ENCODE measurements at regions not wholly inside any gene's neighbourhood (a gene's known extent, or its start where the extent isn't known, plus 50 kb on each side); places are given as distances from the start of the nearest gene placed in this dataset.
"Not testable (repeated sequence)": the region's sequence is repeated elsewhere in the genome, so short reads cannot be mapped to it uniquely, and the experiment has no call there.

GRCh38 chr18:22510697-22511096 lies 93.0 kb upstream of the CTAGE1 start:
- H3K4me1 Mint-ChIP-seq (ENCODE audit: low read depth): no peaks in the 10 kb centered on the region
- H3K9me3 Mint-ChIP-seq: peaks cover 4% of the 10 kb centered on the region
- no peak overlapping the region for H3K27ac Mint-ChIP-seq
- no peaks in the 10 kb centered on the region for H3K27me3 Mint-ChIP-seq (ENCODE audit: low read depth)
- no peak overlapping the region for H3K4me3 Mint-ChIP-seq (ENCODE audit: low read depth)
- H3K36me3 Mint-ChIP-seq (ENCODE audit: low read depth): no peaks in the 10 kb centered on the region
- intact Hi-C loops (cut with micrococcal nuclease): no loop called here
- DNase-seq (ENCODE audit: low spot score): no peak

GRCh38 chr18:22513721-22514481 lies 96.2 kb upstream of the CTAGE1 start:
- no peak overlapping the region for H3K4me3 Mint-ChIP-seq (ENCODE audit: low read depth)
- DNase-seq (ENCODE audit: low spot score): no peak
- intact Hi-C loops (cut with micrococcal nuclease): no loop called here
- peaks cover 4% of the 10 kb centered on the region for H3K9me3 Mint-ChIP-seq
- H3K4me1 Mint-ChIP-seq (ENCODE audit: low read depth): no peaks in the 10 kb centered on the region
- no peak overlapping the region for H3K27ac Mint-ChIP-seq
- H3K36me3 Mint-ChIP-seq (ENCODE audit: low read depth): no peaks in the 10 kb centered on the region
- no peaks in the 10 kb centered on the region for H3K27me3 Mint-ChIP-seq (ENCODE audit: low read depth)

- H3K4me1 Mint-ChIP-seq (ENCODE audit: low read depth): no peaks in the 10 kb centered on the region
- no peaks in the 10 kb centered on the region for H3K36me3 Mint-ChIP-seq (ENCODE audit: low read depth)
- no peak overlapping the region for H3K4me3 Mint-ChIP-seq (ENCODE audit: low read depth)
- no peaks in the 10 kb centered on the region for H3K27me3 Mint-ChIP-seq (ENCODE audit: low read depth)
- no peak for DNase-seq (ENCODE audit: low spot score)
- no peak overlapping the region for H3K27ac Mint-ChIP-seq
- peaks cover 4% of the 10 kb centered on the region for H3K9me3 Mint-ChIP-seq
- intact Hi-C loops (cut with micrococcal nuclease): no loop called here
Observed at GRCh38 chr18:22514655-22515054, 96.9 kb upstream of the CTAGE1 start.

- H3K27me3 Mint-ChIP-seq (ENCODE audit: low read depth): no peaks in the 10 kb centered on the region
- no peak for DNase-seq (ENCODE audit: low spot score)
- H3K9me3 Mint-ChIP-seq: peaks cover 4% of the 10 kb centered on the region
- H3K27ac Mint-ChIP-seq: no peak overlapping the region
- no peaks in the 10 kb centered on the region for H3K4me1 Mint-ChIP-seq (ENCODE audit: low read depth)
- no peak overlapping the region for H3K4me3 Mint-ChIP-seq (ENCODE audit: low read depth)
- intact Hi-C loops (cut with micrococcal nuclease): no loop called here
- H3K36me3 Mint-ChIP-seq (ENCODE audit: low read depth): no peaks in the 10 kb centered on the region
Observed at GRCh38 chr18:22515250-22515649, 97.5 kb upstream of the CTAGE1 start.

GRCh38 chr18:22517356-22517755 lies 99.6 kb upstream of the CTAGE1 start:
- Mint-ChIP-seq H3K9me3 (peaks cover 4% of the 10 kb centered on the region), H3K4me3 (ENCODE audit: low read depth) (no peak overlapping the region), H3K36me3 (ENCODE audit: low read depth) (no peaks in the 10 kb centered on the region), H3K4me1 (ENCODE audit: low read depth) (no peaks in the 10 kb centered on the region), H3K27ac (no peak overlapping the region), H3K27me3 (ENCODE audit: low read depth) (no peaks in the 10 kb centered on the region)
- intact Hi-C loops (cut with micrococcal nuclease): no loop called here
- no peak for DNase-seq (ENCODE audit: low spot score)

GRCh38 chr18:22521026-22521707 lies 103.5 kb upstream of the CTAGE1 start:
- DNase-seq (ENCODE audit: low spot score): no peak
- Mint-ChIP-seq H3K36me3 (ENCODE audit: low read depth) (no peaks in the 10 kb centered on the region), H3K27me3 (ENCODE audit: low read depth) (no peaks in the 10 kb centered on the region), H3K9me3 (peaks cover 5% of the 10 kb centered on the region), H3K27ac (no peak overlapping the region), H3K4me3 (ENCODE audit: low read depth) (no peak overlapping the region), H3K4me1 (ENCODE audit: low read depth) (no peaks in the 10 kb centered on the region)
- intact Hi-C loops (cut with micrococcal nuclease): no loop called here

- no peaks in the 10 kb centered on the region for H3K36me3 Mint-ChIP-seq (ENCODE audit: low read depth)
- no peak for DNase-seq (ENCODE audit: low spot score)
- H3K4me1 Mint-ChIP-seq (ENCODE audit: low read depth): no peaks in the 10 kb centered on the region
- H3K27ac Mint-ChIP-seq: no peak overlapping the region
- no peaks in the 10 kb centered on the region for H3K27me3 Mint-ChIP-seq (ENCODE audit: low read depth)
- intact Hi-C loops (cut with micrococcal nuclease): no loop called here
- H3K4me3 Mint-ChIP-seq (ENCODE audit: low read depth): no peak overlapping the region
- H3K9me3 Mint-ChIP-seq: peaks cover 10% of the 10 kb centered on the region
Observed at GRCh38 chr18:22523481-22523880, 105.8 kb upstream of the CTAGE1 start.

GRCh38 chr18:22524783-22525182 lies 107.1 kb upstream of the CTAGE1 start:
- Mint-ChIP-seq H3K4me3 (ENCODE audit: low read depth) (no peak overlapping the region), H3K27me3 (ENCODE audit: low read depth) (no peaks in the 10 kb centered on the region), H3K4me1 (ENCODE audit: low read depth) (no peaks in the 10 kb centered on the region), H3K27ac (no peak overlapping the region), H3K36me3 (ENCODE audit: low read depth) (no peaks in the 10 kb centered on the region), H3K9me3 (peaks cover 13% of the 10 kb centered on the region)
- no peak for DNase-seq (ENCODE audit: low spot score)
- intact Hi-C loops (cut with micrococcal nuclease): no loop called here

- Mint-ChIP-seq H3K27ac (no peak overlapping the region), H3K36me3 (ENCODE audit: low read depth) (no peaks in the 10 kb centered on the region), H3K4me3 (ENCODE audit: low read depth) (no peak overlapping the region), H3K27me3 (ENCODE audit: low read depth) (no peaks in the 10 kb centered on the region), H3K9me3 (peaks cover 13% of the 10 kb centered on the region), H3K4me1 (ENCODE audit: low read depth) (no peaks in the 10 kb centered on the region)
- no peak for DNase-seq (ENCODE audit: low spot score)
- intact Hi-C loops (cut with micrococcal nuclease): no loop called here
Observed at GRCh38 chr18:22525313-22525712, 107.6 kb upstream of the CTAGE1 start.

GRCh38 chr18:22525883-22526282 lies 108.2 kb upstream of the CTAGE1 start:
- H3K36me3 Mint-ChIP-seq (ENCODE audit: low read depth): no peaks in the 10 kb centered on the region
- no peak overlapping the region for H3K4me3 Mint-ChIP-seq (ENCODE audit: low read depth)
- intact Hi-C loops (cut with micrococcal nuclease): no loop called here
- no peaks in the 10 kb centered on the region for H3K4me1 Mint-ChIP-seq (ENCODE audit: low read depth)
- H3K9me3 Mint-ChIP-seq: peaks cover 13% of the 10 kb centered on the region
- no peak for DNase-seq (ENCODE audit: low spot score)
- no peak overlapping the region for H3K27ac Mint-ChIP-seq
- no peaks in the 10 kb centered on the region for H3K27me3 Mint-ChIP-seq (ENCODE audit: low read depth)

- no peak overlapping the region for H3K4me3 Mint-ChIP-seq (ENCODE audit: low read depth)
- no peaks in the 10 kb centered on the region for H3K27me3 Mint-ChIP-seq (ENCODE audit: low read depth)
- no peaks in the 10 kb centered on the region for H3K36me3 Mint-ChIP-seq (ENCODE audit: low read depth)
- intact Hi-C loops (cut with micrococcal nuclease): no loop called here
- H3K4me1 Mint-ChIP-seq (ENCODE audit: low read depth): no peaks in the 10 kb centered on the region
- H3K9me3 Mint-ChIP-seq: peaks cover 13% of the 10 kb centered on the region
- DNase-seq (ENCODE audit: low spot score): no peak
- no peak overlapping the region for H3K27ac Mint-ChIP-seq
Observed at GRCh38 chr18:22528291-22528690, 110.6 kb upstream of the CTAGE1 start.

- H3K4me1 Mint-ChIP-seq (ENCODE audit: low read depth); H3K9me3 Mint-ChIP-seq; H3K36me3 Mint-ChIP-seq (ENCODE audit: low read depth); H3K4me3 Mint-ChIP-seq (ENCODE audit: low read depth); H3K27me3 Mint-ChIP-seq (ENCODE audit: low read depth); H3K27ac Mint-ChIP-seq; intact Hi-C loops (cut with micrococcal nuclease); DNase-seq (ENCODE audit: low spot score): not testable (repeated sequence)
Observed at GRCh38 chr18:22534706-22535105, 117.0 kb upstream of the CTAGE1 start.

GRCh38 chr18:22536558-22536957 lies 118.8 kb upstream of the CTAGE1 start:
- DNase-seq (ENCODE audit: low spot score): no peak
- intact Hi-C loops (cut with micrococcal nuclease): no loop called here
- Mint-ChIP-seq H3K27me3 (ENCODE audit: low read depth) (no peaks in the 10 kb centered on the region), H3K9me3 (peaks cover 10% of the 10 kb centered on the region), H3K36me3 (ENCODE audit: low read depth) (no peaks in the 10 kb centered on the region), H3K4me1 (ENCODE audit: low read depth) (no peaks in the 10 kb centered on the region), H3K27ac (no peak overlapping the region), H3K4me3 (ENCODE audit: low read depth) (no peak overlapping the region)

All from activated T-helper 2 cell treated with anti-CD3 and anti-CD28 coated beads, Interferon-gamma antibody, Interleukin-2, Interleukin-4, amounts not matched to agents 10 μg/mL and 5 μg/mL and 100 μg/mL, durations not matched to agents 14 hours and 24 hours and 36 hours (primary cell).